Stimulated activated naive CD8-positive, alpha-beta T cell treated with anti-CD3 and anti-CD28 coated beads, Interleukin-15, amount 100 ng/mL, for 72 hours (primary cell): ENCODE measurements at regions not wholly inside any gene's neighbourhood (a gene's known extent, or its start where the extent isn't known, plus 50 kb on each side); places are given as distances from the start of the nearest gene placed in this dataset.
"Not testable (repeated sequence)": the region's sequence is repeated elsewhere in the genome, so short reads cannot be mapped to it uniquely, and the experiment has no call there.

Experiments used
- ATAC-seq: fragments of 150-1000 bp; cut with Tn5 transposase; 2 replicates; pipeline ENCODE4 v1.10.0; 2021; ENCODE audit warnings: mild to moderate bottlenecking, moderate library complexity
- DNase-seq, 2 donors: peaks; one replicate each; pipeline ENCODE4 v3.0.0; 2021 to 2022
- H3K27ac Mint-ChIP-seq, 2 donors: one replicate each; pipeline ENCODE4 v1.8.0; 2022; ENCODE audit warnings: mild to moderate bottlenecking in 2 of 2, mixed read lengths in 2 of 2, moderate library complexity in 2 of 2
- H3K27me3 Mint-ChIP-seq: one replicate; pipeline ENCODE4 v1.8.0; 2022; ENCODE audit warnings: mixed read lengths
- H3K4me1 Mint-ChIP-seq: one replicate; pipeline ENCODE4 v1.8.0; 2022; ENCODE audit warnings: mild to moderate bottlenecking, mixed read lengths
- H3K4me3 Mint-ChIP-seq, 2 donors: one replicate each; pipeline ENCODE4 v1.8.0; 2022; ENCODE audit warnings: mild to moderate bottlenecking in 2 of 2, mixed read lengths in 2 of 2, moderate library complexity in 1 of 2
- H3K9me3 Mint-ChIP-seq, 2 donors: one replicate each; pipeline ENCODE4 v1.8.0; 2022; ENCODE audit warnings: mixed read lengths in 2 of 2

- no peak for ATAC-seq
- Mint-ChIP-seq H3K9me3 (peaks cover 0 to 20% of the 10 kb centered on the region in 2 donors), H3K27me3 (no peaks in the 10 kb centered on the region), H3K4me1 (no peaks in the 10 kb centered on the region), H3K27ac (no peak overlapping the region), H3K4me3 (no peak overlapping the region)
- DNase-seq: no peak
These were observed 452.0 kb upstream of the CCDC179 start for GRCh38 chr11:23311986-23312940.

GRCh38 chr11:23313001-23313400, 452.7 kb upstream of the CCDC179 start:
- H3K9me3 Mint-ChIP-seq: peaks cover 0 to 20% of the 10 kb centered on the region in 2 donors
- ATAC-seq (no peak), DNase-seq (no peak)
- no peak overlapping the region for H3K4me3 Mint-ChIP-seq
- no peaks in the 10 kb centered on the region for H3K4me1 Mint-ChIP-seq
- no peaks in the 10 kb centered on the region for H3K27me3 Mint-ChIP-seq
- peak overlapping the region in 1 of 2 donors; percentile 52 for H3K27ac Mint-ChIP-seq

- no peaks in the 10 kb centered on the region for H3K27me3 Mint-ChIP-seq
- peaks cover 0 to 12% of the 10 kb centered on the region in 2 donors for H3K9me3 Mint-ChIP-seq
- no peak overlapping the region for H3K4me3 Mint-ChIP-seq
- peak overlapping the region in 1 of 2 donors; percentile 65 for H3K27ac Mint-ChIP-seq
- DNase-seq: no peak
- no peak for ATAC-seq
- H3K4me1 Mint-ChIP-seq: no peaks in the 10 kb centered on the region
These were observed 453.9 kb upstream of the CCDC179 start for GRCh38 chr11:23314162-23314561.

GRCh38 chr11:23315286-23315685, 455.0 kb upstream of the CCDC179 start:
- ATAC-seq: no peak
- Mint-ChIP-seq H3K4me3 (no peak overlapping the region), H3K27ac (no peak overlapping the region), H3K27me3 (no peaks in the 10 kb centered on the region), H3K4me1 (no peaks in the 10 kb centered on the region), H3K9me3 (peaks cover 3 to 7% of the 10 kb centered on the region in 2 donors)
- DNase-seq: no peak

- H3K27ac Mint-ChIP-seq: no peak overlapping the region
- H3K9me3 Mint-ChIP-seq: peaks cover 14 to 22% of the 10 kb centered on the region in 2 donors
- ATAC-seq: no peak
- no peak overlapping the region for H3K4me3 Mint-ChIP-seq
- no peaks in the 10 kb centered on the region for H3K27me3 Mint-ChIP-seq
- DNase-seq: no peak
- H3K4me1 Mint-ChIP-seq: no peaks in the 10 kb centered on the region
These were observed 457.5 kb upstream of the CCDC179 start for GRCh38 chr11:23317816-23318215.

- DNase-seq (no peak), ATAC-seq (no peak)
- Mint-ChIP-seq H3K27ac (no peak overlapping the region), H3K4me3 (no peak overlapping the region), H3K27me3 (no peaks in the 10 kb centered on the region), H3K4me1 (no peaks in the 10 kb centered on the region), H3K9me3 (peaks cover 14 to 28% of the 10 kb centered on the region in 2 donors)
These were observed 458.4 kb upstream of the CCDC179 start for GRCh38 chr11:23318670-23319069.

- ATAC-seq: no peak
- peaks cover 14 to 33% of the 10 kb centered on the region in 2 donors for H3K9me3 Mint-ChIP-seq
- no peaks in the 10 kb centered on the region for H3K27me3 Mint-ChIP-seq
- H3K27ac Mint-ChIP-seq: no peak overlapping the region
- H3K4me1 Mint-ChIP-seq: no peaks in the 10 kb centered on the region
- H3K4me3 Mint-ChIP-seq: no peak overlapping the region
- DNase-seq: no peak
These were observed 459.9 kb upstream of the CCDC179 start for GRCh38 chr11:23320131-23320530.

- DNase-seq: not testable (repeated sequence)
These were observed 475.3 kb upstream of the CCDC179 start for GRCh38 chr11:23335586-23335985.

GRCh38 chr11:23336961-23337360, 476.7 kb upstream of the CCDC179 start:
- DNase-seq (no peak), ATAC-seq (no peak)
- no peaks in the 10 kb centered on the region for H3K27me3 Mint-ChIP-seq
- peaks cover 1 to 19% of the 10 kb centered on the region in 2 donors for H3K9me3 Mint-ChIP-seq
- no peak overlapping the region for H3K27ac Mint-ChIP-seq
- no peaks in the 10 kb centered on the region for H3K4me1 Mint-ChIP-seq
- H3K4me3 Mint-ChIP-seq: no peak overlapping the region

More at GRCh38 chr11:23335586-23335985, 475.3 kb upstream of the CCDC179 start:
- H3K27ac Mint-ChIP-seq, ATAC-seq, H3K4me1 Mint-ChIP-seq, H3K4me3 Mint-ChIP-seq, H3K27me3 Mint-ChIP-seq: not testable (repeated sequence)
- H3K9me3 Mint-ChIP-seq: peaks cover 15 to 19% of the 10 kb centered on the region in 2 donors

- Mint-ChIP-seq H3K27me3 (no peaks in the 10 kb centered on the region), H3K4me1 (no peaks in the 10 kb centered on the region), H3K4me3 (no peak overlapping the region), H3K9me3 (peaks cover 0 to 5% of the 10 kb centered on the region in 2 donors), H3K27ac (no peak overlapping the region)
- ATAC-seq (no peak), DNase-seq (no peak)
These were observed 493.3 kb upstream of the CCDC179 start for GRCh38 chr11:23353611-23354010.

GRCh38 chr11:23359297-23359696, 499.0 kb upstream of the CCDC179 start:
- ATAC-seq: no peak
- peaks cover 13 to 21% of the 10 kb centered on the region in 2 donors for H3K9me3 Mint-ChIP-seq
- no peak overlapping the region for H3K4me3 Mint-ChIP-seq

GRCh38 chr11:23364076-23364475, 503.8 kb upstream of the CCDC179 start:
- H3K27ac Mint-ChIP-seq: no peak overlapping the region
- no peaks in the 10 kb centered on the region for H3K27me3 Mint-ChIP-seq
- no peak overlapping the region for H3K4me3 Mint-ChIP-seq
- no peak for DNase-seq
- H3K9me3 Mint-ChIP-seq: peaks cover 8 to 25% of the 10 kb centered on the region in 2 donors
- H3K4me1 Mint-ChIP-seq: no peaks in the 10 kb centered on the region
- ATAC-seq: no peak

More at GRCh38 chr11:23359297-23359696, 499.0 kb upstream of the CCDC179 start:
- no peak overlapping the region for H3K27ac Mint-ChIP-seq
- DNase-seq: no peak
- H3K27me3 Mint-ChIP-seq: no peaks in the 10 kb centered on the region
- no peaks in the 10 kb centered on the region for H3K4me1 Mint-ChIP-seq

GRCh38 chr11:23370580-23371275, 510.5 kb upstream of the CCDC179 start:
- no peaks in the 10 kb centered on the region for H3K4me1 Mint-ChIP-seq
- ATAC-seq: no peak
- no peak overlapping the region for H3K4me3 Mint-ChIP-seq
- no peak for DNase-seq
- H3K27ac Mint-ChIP-seq: no peak overlapping the region
- no peaks in the 10 kb centered on the region for H3K27me3 Mint-ChIP-seq
- peaks cover 6 to 35% of the 10 kb centered on the region in 2 donors for H3K9me3 Mint-ChIP-seq

- Mint-ChIP-seq H3K4me1 (no peaks in the 10 kb centered on the region), H3K9me3 (peaks cover 9 to 19% of the 10 kb centered on the region in 2 donors), H3K4me3 (no peak overlapping the region), H3K27ac (no peak overlapping the region), H3K27me3 (no peaks in the 10 kb centered on the region)
- ATAC-seq (no peak), DNase-seq (no peak)
These were observed 517.6 kb upstream of the CCDC179 start for GRCh38 chr11:23377909-23378308.

- DNase-seq: no peak
- H3K27me3 Mint-ChIP-seq: no peaks in the 10 kb centered on the region
- no peak overlapping the region for H3K27ac Mint-ChIP-seq
- peaks cover 0 to 9% of the 10 kb centered on the region in 2 donors for H3K9me3 Mint-ChIP-seq
- H3K4me3 Mint-ChIP-seq: no peak overlapping the region
- H3K4me1 Mint-ChIP-seq: no peaks in the 10 kb centered on the region
- ATAC-seq: no peak
These were observed 530.8 kb upstream of the CCDC179 start for GRCh38 chr11:23391031-23391430.

- no peak for ATAC-seq
- no peaks in the 10 kb centered on the region for H3K4me1 Mint-ChIP-seq
- no peak overlapping the region for H3K4me3 Mint-ChIP-seq
- no peak for DNase-seq
- peaks cover 5 to 7% of the 10 kb centered on the region in 2 donors for H3K9me3 Mint-ChIP-seq
- H3K27me3 Mint-ChIP-seq: no peaks in the 10 kb centered on the region
- no peak overlapping the region for H3K27ac Mint-ChIP-seq
These were observed 537.8 kb upstream of the CCDC179 start for GRCh38 chr11:23398052-23398451.
